Esophagus muscularis mucosa (tissue), 4 donors: ENCODE measurements at regions not wholly inside any gene's neighbourhood (a gene's known extent, or its start where the extent isn't known, plus 50 kb on each side); places are given as distances from the start of the nearest gene placed in this dataset.

Experiments
- CTCF ChIP-seq, 3 experiments: fragments of 200-600 bp in 2 of 3; fragments of 450-650 bp in 1 of 3; sonication (generic) in 2 of 3; IDR thresholded peaks; one replicate each; pipeline ENCODE4 v1.5.1; 2017 to 2019; ENCODE audit warnings: antibody characterized with exemption in 3 of 3, mild to moderate bottlenecking in 2 of 3, moderate library complexity in 1 of 3
- EP300 ChIP-seq: sonication (generic); formaldehyde crosslinking; IDR thresholded peaks from one replicate; pipeline ENCODE4 v1.6.1; 2017; ENCODE audit warnings: antibody characterized with exemption
- POLR2A ChIP-seq: fragments of 450-650 bp; IDR thresholded peaks from one replicate; pipeline ENCODE4 v1.6.1; 2017; ENCODE audit warnings: antibody characterized with exemption, moderate library complexity, mild to moderate bottlenecking, low read depth

DNA sequence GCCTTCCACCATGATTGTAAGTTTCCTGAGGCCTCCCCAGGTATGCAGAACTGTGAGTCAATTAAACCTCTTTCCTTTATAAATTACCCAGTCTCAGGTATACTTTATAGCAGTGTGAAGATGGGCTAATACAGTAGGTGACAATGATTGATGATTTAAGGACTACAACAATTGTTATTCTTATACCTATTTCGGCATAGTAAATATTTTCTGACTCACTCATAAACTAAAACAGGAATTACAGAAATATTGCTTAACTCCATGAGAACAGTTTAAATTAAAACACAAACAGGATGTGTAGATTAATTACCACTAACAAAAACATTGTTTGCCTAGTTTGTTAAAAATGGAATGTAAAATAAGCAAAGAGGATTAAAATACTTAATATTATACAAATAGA is 839.9 kb downstream of the LTN1 start:
- no peak for TF ChIP-seq CTCF (IDR thresholded peaks at IDR 0.05)
- TF ChIP-seq POLR2A = no peak
- no peak for TF ChIP-seq EP300
